COLO668 (cell line): ENCODE measurements at regions not wholly inside any gene's neighbourhood (a gene's known extent, or its start where the extent isn't known, plus 50 kb on each side); places are given as distances from the start of the nearest gene placed in this dataset.
A peak's percentile ranks its signal among the peaks of the same experiment; 100 is the strongest.

Experiments used
- DNase-seq: peaks from one replicate; lab custom pipeline; 2025; ENCODE audit not compliant: unreplicated experiment; lab: John Stamatoyannopoulos, UW

DNA sequence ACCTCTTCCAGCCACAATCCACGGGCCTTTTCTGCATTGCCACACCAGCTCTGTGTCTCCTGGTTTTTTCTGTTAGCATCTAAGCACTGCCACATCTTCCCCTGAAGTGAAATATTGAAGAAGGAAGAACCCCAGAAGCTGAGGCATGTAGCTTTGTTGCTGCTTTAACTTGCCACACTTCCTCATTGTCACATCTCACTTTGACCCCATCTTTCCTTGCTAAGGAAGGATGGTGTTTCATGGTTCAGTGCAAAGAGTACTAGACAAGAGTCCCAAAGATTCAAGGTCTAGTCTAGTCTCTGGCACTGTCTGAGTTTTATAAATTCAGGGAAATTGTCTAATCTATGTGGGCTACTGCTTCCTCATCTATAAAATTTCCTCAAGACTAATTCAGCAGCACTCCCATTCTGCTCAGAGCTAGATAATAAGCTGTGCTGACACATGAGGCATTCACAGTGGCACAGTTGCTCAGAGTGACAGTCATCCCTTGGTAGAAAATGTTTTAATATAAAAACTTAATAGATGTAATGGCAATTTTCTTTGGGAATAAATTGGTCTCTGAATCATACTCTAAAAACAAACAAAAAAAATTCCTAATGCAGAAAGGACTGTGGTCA, 483.0 kb upstream of the ID2 start:
- DNase-seq: no peak

- peak; percentile 17 for DNase-seq
Observed at GRCh38 chr2:8202132-8202531, 479.7 kb upstream of the ID2 start.

DNA sequence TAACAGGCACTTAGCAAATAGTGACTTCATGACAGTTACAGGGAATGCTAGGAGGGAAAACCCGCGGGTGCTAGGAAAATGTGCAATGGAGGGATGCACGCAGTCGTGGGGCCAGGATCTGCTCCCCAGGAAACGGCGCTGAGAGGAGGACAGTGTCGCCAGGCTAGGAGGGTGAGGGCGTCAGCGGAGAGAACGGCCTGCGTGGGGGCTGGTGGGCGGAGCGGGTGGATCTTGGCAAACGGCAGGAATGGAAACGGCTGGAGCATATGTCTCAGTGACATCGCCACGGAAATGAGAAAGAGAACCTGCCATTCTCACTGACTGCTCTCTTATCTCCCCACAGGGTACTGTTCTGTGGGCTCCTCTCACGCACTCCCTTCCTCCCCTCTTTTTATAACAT, 478.5 kb upstream of the ID2 start:
- no peak for DNase-seq

DNA sequence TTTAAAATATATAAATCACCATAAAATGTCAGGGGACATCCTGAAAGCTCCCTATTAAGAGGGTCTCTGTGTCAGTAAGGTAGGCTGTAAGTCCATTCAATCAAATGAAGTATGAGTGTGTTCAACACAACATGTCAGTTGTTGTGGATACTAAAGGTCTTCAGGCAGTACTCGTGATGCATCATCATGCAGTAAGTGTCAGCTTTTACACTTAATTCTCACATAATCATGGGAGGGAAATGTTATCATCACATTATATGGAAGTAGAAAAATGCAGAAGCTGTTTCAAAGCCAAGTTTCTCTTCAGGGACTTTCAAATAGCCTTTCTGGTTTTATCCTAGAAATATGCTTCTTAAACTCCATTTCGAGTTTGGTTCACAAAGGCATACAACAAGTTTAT, 477.1 kb upstream of the ID2 start:
- no peak for DNase-seq

DNA sequence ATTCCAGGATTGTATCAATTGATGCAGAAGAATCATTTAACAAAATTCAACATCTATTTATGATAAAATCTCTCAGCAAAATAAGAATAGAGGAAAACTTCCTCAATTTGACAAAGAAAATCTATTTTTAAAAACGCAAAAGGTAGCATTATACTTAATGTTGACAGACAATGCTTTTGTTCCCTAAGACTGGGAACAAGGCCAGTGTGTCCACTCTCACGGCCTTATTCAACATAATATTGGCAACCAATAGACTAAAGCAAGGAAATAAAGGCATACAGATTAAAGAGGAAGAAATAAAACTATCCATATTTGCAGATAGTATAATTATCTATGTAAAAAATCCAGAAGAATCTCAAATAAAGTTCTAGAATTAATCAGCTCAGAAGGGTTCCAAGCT, 472.4 kb upstream of the ID2 start:
- DNase-seq: no peak

DNA sequence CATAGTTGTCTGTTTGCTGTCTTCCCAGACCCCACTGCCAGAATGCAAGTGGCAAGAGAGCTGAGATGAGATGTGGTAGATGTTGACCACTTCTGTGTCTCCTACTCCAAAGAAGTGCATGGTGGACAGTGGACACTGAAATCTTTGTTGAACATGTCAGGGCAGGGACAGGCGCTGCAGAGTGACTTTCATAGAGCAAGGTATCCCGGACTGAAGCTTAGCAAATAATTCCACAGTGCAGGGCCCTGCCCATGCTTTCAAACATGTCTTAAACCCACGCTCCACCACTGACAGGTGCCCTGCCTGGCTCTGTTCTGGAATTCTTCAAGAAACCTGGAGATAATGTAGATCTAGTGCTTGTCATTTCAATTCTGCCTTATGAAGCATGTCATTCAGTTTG, 470.5 kb upstream of the ID2 start:
- no peak for DNase-seq

- DNase-seq: no peak
Observed at GRCh38 chr2:8212239-8212638, 469.6 kb upstream of the ID2 start.

DNA sequence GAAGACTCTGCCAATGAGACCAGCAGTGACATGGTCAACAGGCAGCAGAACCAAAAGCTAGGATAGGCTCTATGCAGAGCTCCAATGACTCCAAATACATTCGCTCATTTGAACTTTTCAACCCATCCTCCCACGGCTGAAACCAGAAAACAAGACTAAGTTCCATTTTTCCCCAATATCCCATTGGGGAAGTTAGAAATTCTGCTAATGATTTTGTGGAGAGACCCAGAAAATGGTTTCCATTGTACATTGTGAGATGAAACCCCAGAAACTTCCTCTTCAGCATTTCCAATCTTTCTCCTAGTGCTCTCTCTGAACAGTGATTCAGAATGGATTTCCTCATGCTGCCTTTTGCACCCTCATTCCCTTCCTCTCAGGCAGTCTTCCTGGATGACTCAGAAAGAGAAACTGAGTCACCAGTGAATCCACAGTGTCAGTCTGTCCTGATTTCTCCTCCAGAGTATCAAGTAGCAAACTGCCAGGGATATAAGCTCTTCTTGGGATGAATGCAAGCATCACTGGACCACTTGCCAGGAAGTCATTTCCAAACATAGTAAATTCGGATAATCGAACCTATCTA, 467.7 kb upstream of the ID2 start:
- no peak for DNase-seq

DNA sequence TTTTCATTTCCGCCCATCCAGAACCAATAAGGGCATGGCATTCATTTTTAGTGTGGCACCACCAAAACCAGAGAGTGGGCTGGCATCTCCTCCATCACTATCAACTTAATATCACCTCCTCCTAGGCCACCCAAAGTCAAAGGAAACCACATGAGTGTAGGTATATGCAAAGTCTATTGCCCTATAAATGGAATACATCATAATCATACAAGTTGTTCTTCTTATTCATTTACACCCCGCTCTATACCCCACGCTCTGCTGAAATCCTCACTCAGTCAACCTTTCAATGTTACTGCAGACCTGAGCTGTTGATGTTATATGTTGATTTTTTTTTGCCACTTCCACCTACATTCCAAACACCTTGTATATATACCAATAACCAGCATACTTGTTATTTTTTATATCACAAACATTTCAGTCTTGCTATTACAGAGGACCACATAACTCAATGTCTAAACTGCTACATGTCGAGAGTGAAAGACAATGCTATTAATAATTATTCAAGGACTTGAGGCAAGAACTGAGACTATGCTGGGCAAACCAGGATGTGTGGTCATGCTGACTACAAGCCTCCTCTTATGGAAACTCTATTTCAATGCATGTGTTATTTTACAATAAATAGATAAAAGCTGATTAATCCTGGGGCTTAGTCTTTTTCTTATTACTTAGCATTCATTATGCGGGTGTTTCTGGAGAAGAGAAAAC, 466.5 kb upstream of the ID2 start:
- no peak for DNase-seq

- no peak for DNase-seq
Observed at GRCh38 chr2:8215982-8216381, 465.9 kb upstream of the ID2 start.

DNA sequence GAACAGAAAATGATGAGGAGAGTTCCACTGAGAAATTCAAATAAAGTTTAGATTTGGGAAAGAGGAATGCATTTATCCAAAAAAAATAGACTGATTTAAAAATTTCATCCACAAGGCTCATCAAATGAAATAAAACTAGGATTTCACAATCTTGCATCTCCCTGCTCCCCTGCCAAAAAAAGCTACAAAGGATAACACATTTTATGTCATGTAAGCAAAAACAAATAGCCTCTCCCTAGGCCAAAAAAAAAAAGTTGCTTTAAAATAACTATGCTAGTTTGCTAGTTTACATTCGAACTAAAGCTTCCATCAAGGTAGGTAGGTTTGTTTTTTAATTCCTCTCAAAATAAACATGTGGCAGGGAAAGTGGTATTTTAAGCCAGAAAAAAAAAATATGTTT, 465.5 kb upstream of the ID2 start:
- DNase-seq: no peak

DNA sequence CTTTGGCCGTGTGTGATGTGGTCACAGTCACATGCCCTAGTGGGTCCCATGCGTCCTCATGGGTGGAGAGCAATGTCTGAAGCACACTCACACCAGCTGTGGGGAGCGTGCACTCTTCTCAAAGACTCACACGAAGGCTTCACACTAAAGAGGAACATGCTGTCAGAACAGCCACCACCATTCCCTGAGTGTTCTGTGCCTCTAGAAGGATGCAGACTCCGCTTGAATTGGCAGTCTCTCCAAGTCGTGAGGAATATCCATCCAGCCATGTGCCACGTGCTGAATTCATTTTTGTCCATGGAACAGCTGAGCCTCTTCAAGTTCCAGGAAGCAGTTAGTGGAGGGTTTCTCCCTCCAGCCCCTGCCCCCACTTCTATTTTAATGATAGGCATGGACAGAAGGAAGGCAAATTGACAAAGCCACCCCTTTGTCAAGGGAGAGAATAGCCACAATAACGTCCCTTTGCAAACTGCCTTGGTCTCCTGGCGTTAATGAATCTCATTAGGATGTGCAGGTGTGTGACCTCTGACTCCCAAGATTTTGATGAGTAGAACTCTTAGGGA, 464.3 kb upstream of the ID2 start:
- DNase-seq: no peak

- no peak for DNase-seq
Observed at GRCh38 chr2:8219096-8219495, 462.8 kb upstream of the ID2 start.

- DNase-seq: no peak
Observed at GRCh38 chr2:8219631-8220355, 462.1 kb upstream of the ID2 start.

- DNase-seq: no peak
Observed at GRCh38 chr2:8222979-8223694, 458.7 kb upstream of the ID2 start.

- DNase-seq: no peak
Observed at GRCh38 chr2:8223695-8224346, 458.0 kb upstream of the ID2 start.

DNA sequence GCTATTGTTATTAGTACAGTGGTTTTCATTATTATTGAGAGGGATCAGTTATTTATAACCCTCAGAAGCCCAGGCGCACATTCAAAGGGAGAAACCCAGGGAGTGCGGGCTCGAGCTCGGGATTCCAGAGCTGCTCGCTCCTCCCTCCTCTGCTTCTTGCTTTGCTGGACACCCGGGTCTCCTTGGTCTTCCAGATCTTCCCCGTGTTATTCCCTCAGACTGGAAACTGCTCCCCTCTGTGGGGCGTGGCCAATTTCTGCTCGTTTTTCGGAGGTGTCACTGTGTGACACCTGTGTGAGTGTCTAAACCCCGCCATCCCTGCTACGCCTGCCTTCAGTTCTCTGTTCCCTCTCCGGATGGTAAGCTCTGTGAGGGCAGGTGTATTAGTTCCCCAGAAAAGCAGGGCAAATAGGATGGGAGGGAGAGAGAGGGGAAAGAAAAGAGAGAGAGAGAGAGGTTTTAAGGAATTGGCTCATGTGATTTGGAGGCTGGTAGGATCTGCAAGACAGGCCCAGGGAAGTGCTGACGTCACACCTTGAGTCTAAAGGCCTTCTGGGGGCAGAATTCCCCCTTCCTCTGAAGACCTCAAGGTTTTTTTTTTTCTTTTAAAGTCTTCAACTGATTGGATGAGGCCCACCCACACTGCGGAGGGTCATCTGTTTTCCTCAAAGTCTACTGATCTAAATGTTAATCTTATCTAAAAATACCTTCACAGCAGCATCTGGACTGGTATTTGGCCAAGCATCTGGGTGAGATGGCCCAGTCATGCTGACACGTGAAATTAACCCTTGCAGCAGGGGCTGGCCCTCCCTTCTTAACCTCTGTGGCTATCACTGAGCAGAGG, 457.3 kb upstream of the ID2 start:
- DNase-seq: no peak

- DNase-seq: no peak
Observed at GRCh38 chr2:8225266-8225665, 456.6 kb upstream of the ID2 start.

- DNase-seq: no peak
Observed at GRCh38 chr2:8225798-8226197, 456.1 kb upstream of the ID2 start.

- no peak for DNase-seq
Observed at GRCh38 chr2:8229546-8229986, 452.3 kb upstream of the ID2 start.
